ENCODE measurements at regions not wholly inside any gene's neighbourhood (a gene's known extent, or its start where the extent isn't known, plus 50 kb on each side); places are given as distances from the start of the nearest gene placed in this dataset.
"Not testable (repeated sequence)": the region's sequence is repeated elsewhere in the genome, so short reads cannot be mapped to it uniquely, and the experiment has no call there.

DNA sequence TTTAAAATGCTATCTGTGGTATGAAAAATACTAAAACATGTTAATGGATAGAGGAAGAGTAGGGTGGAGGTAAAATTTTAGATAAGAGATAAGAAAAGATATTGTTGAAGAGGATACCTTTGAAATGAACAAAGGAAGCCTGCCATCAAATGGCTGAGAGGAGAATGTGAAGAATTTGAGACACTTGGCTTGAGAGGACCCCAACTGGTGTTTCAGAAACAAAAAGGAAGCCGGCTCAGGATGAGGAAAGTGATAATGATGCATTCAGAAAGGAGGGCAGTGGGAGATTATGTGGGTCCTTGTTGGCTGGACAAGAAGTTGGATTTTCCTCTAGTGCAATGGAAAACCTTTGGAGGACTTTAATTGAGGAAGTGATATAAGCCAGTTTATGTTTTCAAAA, 264.4 kb downstream of the DUSP6 start:
- no peak for DNase-seq

DNA sequence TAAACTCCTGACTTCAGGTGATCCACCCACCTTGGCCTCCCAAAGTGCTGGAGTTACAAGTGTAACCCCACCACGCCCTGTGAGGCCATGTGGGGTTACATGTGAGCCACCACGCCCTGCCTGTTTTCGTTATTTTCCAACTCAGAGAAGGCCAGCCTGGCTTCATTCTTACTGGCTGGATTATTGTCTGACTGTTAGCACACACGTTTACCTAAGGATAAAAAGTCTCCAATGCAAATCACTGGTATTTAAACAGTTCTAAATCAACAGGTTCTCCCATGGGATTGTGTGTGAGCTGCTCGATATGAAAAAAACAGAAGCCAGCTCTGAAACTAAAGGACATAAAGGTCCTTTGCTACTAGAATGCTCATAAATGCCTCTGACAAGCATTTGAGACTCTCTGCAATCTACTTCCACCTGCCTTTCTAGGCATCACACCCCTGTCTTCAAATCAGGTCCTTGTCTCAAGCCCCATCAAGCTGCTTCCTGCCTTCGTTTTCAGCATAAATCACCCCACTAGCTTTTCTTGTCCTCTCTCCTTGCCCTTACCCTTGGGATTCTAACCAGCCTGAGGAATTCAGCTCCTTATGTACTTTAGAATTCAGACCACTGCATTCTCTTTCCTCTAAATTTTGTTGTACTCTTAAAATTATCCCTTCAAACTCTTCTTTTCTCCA, 265.0 kb downstream of the DUSP6 start:
- DNase-seq, result no peak

GRCh38 chr12:89085421-89085820, 266.9 kb downstream of the DUSP6 start:
- DNase-seq, result no peak

- DNase-seq, result no peak
These were observed 267.6 kb downstream of the DUSP6 start for GRCh38 chr12:89084751-89085150.

- no peak for DNase-seq
These were observed 268.8 kb downstream of the DUSP6 start for GRCh38 chr12:89083491-89083890.

DNA sequence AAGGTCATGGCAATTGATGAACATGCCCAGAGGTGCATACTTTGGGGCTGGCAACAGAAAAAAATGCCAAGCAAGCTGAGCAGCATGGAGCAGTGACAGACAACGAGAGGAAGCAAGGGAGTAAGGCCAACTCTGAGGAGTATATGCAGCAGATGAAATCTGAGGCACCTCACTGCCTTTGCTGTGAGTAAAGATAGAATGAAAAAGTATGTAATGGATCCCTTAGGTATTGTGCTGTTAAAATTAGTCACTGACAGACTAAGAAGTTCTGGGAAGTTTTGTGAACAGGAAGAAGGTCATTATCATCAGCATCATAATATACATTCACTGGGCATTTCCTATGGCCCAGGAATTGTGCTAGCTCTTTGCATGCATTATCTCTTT, 269.9 kb downstream of the DUSP6 start:
- DNase-seq, result no peak

- DNase-seq, result no peak
These were observed 270.5 kb downstream of the DUSP6 start for GRCh38 chr12:89081719-89082369.

DNA sequence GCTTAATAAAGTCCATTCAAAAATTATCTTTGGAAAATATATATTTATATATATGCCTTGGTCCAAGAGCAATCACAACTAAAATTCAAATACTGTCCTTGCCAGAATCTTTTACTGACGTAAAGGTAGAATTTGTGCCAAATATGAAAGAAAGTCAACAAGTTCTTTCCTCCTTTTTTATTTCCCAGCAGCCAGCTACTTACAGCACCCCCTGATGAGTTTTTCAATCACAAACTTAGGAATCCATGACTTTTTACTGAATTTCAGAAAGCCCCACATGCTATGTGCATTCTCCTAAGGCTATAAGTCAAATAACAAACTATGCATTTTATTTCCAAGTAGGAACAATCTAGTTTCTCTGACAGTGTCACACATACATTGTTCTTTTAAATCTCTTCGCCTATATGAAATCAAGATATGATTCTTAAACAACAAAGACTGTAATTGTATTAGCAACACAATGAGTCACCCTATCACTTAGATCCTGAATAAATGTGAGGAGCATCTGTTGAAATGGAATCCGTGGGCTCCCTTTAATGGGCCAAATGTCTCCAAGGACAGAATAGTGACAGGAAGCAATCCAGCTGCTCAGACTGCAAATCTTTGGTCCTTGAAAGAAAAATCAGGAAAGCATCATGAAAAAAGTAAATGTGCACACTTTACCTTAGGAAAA, 271.4 kb downstream of the DUSP6 start:
- DNase-seq, result no peak

DNA sequence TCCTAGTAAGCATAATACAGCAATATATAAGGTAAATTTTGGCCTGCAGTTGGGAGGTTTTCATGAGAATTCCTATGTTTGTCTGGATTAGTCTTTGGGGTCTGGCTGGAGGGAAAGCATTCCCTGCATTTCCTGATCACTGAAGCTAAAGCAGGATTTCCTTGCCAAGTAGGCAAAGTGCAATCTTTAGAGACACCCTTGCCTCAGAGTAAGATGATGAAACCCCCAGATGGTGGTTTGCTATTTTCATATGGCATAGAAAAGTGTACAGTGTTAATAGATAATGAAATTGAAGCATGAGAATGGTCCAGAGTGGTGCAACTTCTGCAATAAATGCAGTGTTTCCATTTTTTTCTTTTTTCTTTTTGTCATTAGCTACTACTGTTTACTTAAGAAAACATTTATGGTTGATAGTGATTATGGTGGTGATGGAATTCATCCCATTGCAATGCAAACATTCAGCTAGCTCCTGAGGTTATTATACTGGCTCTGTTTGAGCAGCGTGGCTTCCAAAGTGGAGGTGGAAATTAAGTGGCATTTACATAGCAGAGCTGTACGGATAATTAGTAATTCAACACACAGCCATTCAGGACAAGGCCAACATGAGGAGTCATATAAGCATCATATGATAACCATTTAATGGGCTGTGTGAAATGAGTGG, 276.3 kb downstream of the DUSP6 start:
- DNase-seq, result no peak

DNA sequence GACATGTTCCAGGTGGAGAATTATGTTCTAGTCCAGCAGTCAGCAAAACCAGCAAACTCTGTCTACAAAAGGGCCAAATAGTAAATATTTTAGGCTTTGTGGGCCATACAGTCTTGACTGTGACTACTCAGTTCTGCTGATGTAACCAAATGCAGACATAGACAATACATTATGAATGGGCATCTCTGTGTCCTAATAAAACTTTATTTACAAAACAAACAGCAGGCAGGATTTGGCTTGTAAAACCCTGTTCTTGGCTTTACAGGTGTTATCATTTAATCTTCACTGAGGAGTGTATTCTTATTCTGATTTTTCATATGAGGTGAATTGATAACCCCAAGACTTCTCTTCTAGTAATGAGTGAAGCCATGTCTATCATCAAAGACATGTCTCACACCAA, 278.6 kb downstream of the DUSP6 start:
- DNase-seq, result no peak

DNA sequence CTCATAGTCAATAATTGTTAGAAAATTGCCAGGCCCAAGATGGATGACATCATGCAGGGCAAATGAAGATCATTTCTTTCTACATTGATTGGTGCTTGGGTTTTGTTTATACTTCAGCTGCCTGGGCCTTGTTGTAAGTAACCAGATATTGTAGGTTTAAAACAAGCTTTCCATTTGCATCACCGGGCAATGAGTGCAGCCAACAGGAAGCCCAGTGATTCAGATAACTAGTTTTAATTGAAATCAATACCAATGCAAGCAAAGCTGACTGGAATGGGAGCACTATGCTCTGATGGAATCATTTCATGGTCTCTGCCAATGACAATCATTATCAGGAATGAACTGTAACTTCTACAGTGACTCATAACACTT, 279.3 kb downstream of the DUSP6 start:
- DNase-seq, result no peak

DNA sequence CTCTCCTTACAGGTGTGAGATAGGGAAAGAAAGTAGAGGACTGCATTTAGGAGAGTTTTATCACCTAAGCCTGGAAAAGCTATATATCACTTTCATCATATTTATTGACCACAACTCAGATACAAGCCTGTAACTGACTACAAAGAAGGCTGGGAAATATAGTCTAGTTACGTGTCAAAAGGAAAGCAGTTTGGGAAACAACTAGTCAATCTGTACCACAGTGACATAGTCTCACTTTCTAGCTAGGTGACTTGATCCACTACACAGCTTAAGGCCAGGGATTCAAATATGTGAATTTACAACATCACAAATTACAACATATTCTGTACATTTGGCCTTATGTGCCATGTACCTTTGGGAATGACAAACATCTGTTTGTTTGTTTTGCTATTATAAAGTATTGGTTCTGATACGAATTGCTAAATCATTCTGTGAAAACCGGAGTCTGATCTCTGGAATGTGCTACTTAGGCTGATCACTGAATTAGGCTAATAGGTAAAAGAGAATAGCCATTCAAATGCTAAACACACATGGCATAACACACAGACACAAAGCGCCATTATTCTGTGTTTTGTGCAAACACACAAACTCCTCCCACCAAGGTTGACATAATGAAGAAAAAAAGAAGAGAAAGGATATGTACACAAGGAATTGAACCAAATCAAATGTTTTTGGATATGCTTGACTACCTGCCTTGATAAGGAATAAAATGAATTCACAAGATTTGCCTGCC, 279.8 kb downstream of the DUSP6 start:
- no peak for DNase-seq

- no peak for DNase-seq
These were observed 281.7 kb downstream of the DUSP6 start for GRCh38 chr12:89070603-89071002.

- no peak for DNase-seq
These were observed 282.9 kb downstream of the DUSP6 start for GRCh38 chr12:89069431-89069830.

DNA sequence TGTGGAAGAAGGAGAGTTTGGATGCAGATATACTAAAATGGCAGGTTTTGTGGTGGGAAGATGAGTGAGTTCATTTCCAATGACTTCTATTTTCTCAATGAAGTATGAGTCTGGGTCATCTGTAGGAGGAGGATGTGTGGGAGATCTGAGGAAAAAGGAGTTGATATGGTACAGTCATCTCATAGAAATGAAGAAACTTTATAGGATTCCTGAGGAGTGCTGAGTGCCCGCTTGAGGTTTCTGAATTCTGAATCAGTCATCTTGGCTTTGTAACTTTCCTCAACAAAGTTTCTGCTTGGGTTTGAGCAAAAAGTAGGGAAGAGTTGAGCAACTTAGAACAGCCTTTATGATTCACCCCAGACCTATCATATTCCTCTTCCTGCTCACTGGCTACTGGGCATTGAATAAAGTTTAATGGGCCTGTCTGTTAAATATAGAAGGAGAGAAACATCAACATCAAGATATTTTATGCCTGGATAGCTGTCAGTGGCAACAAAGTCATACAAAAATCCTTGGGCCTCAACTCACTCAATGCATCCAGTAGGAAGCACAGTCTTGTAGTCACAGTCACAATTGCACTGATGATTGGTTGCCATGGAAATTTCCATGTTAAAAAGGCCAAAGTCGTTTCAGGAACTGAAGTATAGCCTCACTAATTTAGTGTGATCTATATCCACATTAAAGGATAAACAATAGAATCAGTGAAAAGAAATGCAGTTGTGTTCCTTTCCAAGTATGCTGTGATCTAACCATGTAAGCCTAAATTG, 284.7 kb downstream of the DUSP6 start:
- no peak for DNase-seq

- no peak for DNase-seq
These were observed 287.5 kb downstream of the DUSP6 start for GRCh38 chr12:89064780-89065179.

- DNase-seq, result no peak
These were observed 288.1 kb downstream of the DUSP6 start for GRCh38 chr12:89064151-89064550.

- no peak for DNase-seq
These were observed 289.3 kb downstream of the DUSP6 start for GRCh38 chr12:89062996-89063395.

GRCh38 chr12:89059721-89060541, 292.4 kb downstream of the DUSP6 start:
- no peak for DNase-seq

DNA sequence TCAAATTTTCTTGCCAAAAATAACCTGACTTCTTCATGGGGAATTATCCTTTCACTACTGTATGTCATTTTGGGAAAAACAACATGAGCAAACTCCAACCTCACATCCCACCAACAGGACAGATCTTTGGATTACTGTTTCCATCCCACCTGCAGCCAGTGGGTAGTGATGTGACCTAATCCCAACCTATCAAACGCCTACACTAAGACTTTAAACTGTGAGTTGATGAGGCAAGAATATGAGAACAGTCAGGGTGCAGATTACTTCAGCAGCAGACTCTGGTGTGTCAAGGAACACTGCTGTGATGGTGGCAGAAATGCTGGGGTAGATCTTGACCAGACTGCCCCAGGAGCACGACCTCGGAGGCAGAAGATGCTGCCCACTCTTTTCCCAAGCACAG, 293.2 kb downstream of the DUSP6 start:
- no peak for DNase-seq

DNA sequence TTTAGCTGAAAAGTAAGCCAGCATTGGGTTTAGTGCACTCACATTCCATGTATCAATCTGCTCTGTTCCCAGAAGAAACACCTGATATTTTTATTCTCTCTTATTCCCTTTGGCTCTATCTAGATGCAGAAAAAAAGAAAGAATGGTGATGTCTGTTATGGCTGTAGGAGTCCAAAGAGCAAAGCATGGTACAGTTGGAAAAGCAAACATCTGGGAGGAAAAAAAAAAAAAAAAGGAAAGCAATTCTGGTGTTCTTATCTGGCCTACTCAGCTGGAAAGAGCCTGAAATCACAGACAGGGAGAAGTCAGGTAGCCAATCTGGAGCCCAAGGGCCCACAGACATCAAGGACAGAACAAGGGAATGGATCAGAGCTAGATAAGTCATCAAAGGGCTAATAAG, 293.9 kb downstream of the DUSP6 start:
- DNase-seq, result no peak

DNA sequence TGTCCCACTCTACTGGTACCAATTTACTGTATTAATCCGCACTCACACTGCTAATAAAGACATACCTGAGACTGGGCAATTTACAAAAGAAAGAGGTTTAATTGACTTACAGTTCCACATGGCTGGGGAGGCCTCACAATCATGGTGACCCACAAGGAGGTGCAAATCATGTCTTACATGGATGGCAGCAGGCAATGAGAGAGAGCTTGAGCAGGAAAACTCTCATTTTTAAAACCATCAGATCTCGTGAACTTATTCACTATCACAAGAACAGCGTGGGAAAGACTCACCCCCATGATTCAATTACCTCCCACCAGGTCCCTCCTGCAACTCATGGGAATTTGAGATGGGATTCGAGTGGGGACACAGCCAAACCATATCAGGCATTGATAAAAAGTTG, 298.5 kb downstream of the DUSP6 start:
- not testable (repeated sequence) for DNase-seq

All from NCI-H1048 (cell line).